ENCODE measurements at regions not wholly inside any gene's neighbourhood (a gene's known extent, or its start where the extent isn't known, plus 50 kb on each side); places are given as distances from the start of the nearest gene placed in this dataset.

DNA sequence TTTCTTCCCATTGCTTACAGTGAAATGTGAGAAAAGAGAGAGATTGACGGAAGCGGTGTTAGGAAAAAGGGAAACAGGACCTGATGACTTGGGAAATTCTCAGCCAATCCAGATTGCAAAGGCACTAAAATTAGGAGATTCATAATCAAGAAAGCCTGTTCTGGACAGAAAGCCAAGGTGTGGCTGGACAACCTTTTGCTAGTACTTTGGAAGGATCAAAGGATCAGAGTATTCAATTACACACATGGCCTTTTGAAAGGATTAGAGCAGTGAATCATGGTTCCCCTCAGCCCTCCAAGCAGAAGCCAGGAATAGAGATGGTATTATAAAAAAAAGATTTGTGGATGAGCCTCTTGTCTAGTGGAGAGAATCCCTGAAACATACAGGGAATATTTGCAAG lies 669.8 kb upstream of the ADAMTS5 start:
- Histone ChIP-seq H3K9ac (ENCODE audit: low read length) (no peak overlapping the region), H3K4me1 (ENCODE audit: control insufficient read depth in 2 of 2, insufficient read depth in 2 of 2, low read length in 2 of 2) (no peaks in the 10 kb centered on the region), H4K20me1 (ENCODE audit: control insufficient read depth, insufficient read depth, low read length, poor library complexity, severe bottlenecking) (no peaks in the 10 kb centered on the region), H3K36me3 (replicated peaks in 1 of 2; ENCODE audit: control extremely low read depth in 1 of 2, control insufficient read depth in 1 of 2, extremely low read depth in 1 of 2, insufficient read depth in 2 of 2, low read length in 1 of 2) (no peaks in the 10 kb centered on the region), H3K4me3 (ENCODE audit: control extremely low read depth in 1 of 5, extremely low read depth in 1 of 5, insufficient read depth in 1 of 5, low read depth in 2 of 5, low read length in 4 of 5) (no peak overlapping the region), H3K27ac (ENCODE audit: low read length in 2 of 2) (no peak overlapping the region), H3K9me3 (ENCODE audit: control extremely low read depth in 1 of 3, control insufficient read depth in 2 of 3, insufficient read depth in 1 of 3, low read length in 2 of 3) (no peaks in the 10 kb centered on the region), H2AFZ (ENCODE audit: insufficient read depth, low read depth, low read length, poor library complexity, severe bottlenecking) (no peak overlapping the region), H3K4me2 (replicated peaks; ENCODE audit: low read depth, low read length, poor library complexity, severe bottlenecking) (no peak overlapping the region), H3K27me3 (replicated peaks in 1 of 4; ENCODE audit: control extremely low read depth in 1 of 4, control insufficient read depth in 3 of 4, insufficient read depth in 4 of 4, low read length in 3 of 4) (no peaks in the 10 kb centered on the region), H3K79me2 (ENCODE audit: control insufficient read depth, insufficient read depth, low read length) (no peaks in the 10 kb centered on the region)
- 45% methylated on average over 2 of the region's 2 CpGs for WGBS (ENCODE audit: insufficient coverage)
- POLR2A ChIA-PET, result no interaction called here
- H3K27ac Mint-ChIP-seq, result no peak overlapping the region
- no peak overlapping the region for H3K4me3 Mint-ChIP-seq
- H3K9me3 Mint-ChIP-seq (ENCODE audit: insufficient read depth), result no peaks in the 10 kb centered on the region
- CTCF ChIA-PET, result no interaction called here
- no peaks in the 10 kb centered on the region for H3K27me3 Mint-ChIP-seq
- intact Hi-C loops (cut with micrococcal nuclease), result no loop called here
- no peaks in the 10 kb centered on the region for H3K4me1 Mint-ChIP-seq
- DNase-seq (no peak), ATAC-seq (ENCODE audit: low read depth) (no peak)
- TF ChIP-seq EZH2 (IDR thresholded peaks at IDR 0.05; ENCODE audit: borderline replicate concordance, insufficient read depth, low read depth, low read length, poor library complexity, severe bottlenecking), result no peak
- TF ChIP-seq, protein P1, sequence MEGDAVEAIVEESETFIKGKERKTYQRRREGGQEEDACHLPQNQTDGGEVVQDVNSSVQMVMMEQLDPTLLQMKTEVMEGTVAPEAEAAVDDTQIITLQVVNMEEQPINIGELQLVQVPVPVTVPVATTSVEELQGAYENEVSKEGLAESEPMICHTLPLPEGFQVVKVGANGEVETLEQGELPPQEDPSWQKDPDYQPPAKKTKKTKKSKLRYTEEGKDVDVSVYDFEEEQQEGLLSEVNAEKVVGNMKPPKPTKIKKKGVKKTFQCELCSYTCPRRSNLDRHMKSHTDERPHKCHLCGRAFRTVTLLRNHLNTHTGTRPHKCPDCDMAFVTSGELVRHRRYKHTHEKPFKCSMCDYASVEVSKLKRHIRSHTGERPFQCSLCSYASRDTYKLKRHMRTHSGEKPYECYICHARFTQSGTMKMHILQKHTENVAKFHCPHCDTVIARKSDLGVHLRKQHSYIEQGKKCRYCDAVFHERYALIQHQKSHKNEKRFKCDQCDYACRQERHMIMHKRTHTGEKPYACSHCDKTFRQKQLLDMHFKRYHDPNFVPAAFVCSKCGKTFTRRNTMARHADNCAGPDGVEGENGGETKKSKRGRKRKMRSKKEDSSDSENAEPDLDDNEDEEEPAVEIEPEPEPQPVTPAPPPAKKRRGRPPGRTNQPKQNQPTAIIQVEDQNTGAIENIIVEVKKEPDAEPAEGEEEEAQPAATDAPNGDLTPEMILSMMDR (IDR thresholded peaks at IDR 0.05), result no peak

DNA sequence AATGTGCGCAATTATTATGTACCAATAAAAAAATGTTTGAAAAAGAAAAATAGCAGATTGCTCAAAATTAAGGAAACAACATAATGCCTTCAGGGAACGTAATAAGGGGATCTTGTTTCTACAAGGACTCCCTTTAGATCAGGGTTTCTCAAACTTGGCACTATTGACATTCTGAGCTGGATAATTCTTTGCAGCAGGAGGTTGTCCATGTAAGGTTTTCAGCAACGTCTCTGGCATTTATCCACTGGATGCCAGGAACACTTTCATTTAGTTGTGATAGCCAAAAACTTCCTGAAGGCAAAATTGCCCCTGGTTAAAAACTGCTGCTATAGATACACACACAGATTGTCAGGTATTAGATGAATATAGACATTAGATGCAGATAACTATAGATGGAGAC lies 666.7 kb upstream of the ADAMTS5 start:
- H3K27ac ChIP-seq (ENCODE audit: low read length in 2 of 2), result no peak overlapping the region
- H3K79me2 ChIP-seq (ENCODE audit: control insufficient read depth, insufficient read depth, low read length), result no peaks in the 10 kb centered on the region
- TF ChIP-seq, protein P1 (IDR thresholded peaks at IDR 0.05), result no peak
- no peak for TF ChIP-seq EZH2 (IDR thresholded peaks at IDR 0.05; ENCODE audit: borderline replicate concordance, insufficient read depth, low read depth, low read length, poor library complexity, severe bottlenecking)
- no CpG with 5 or more reads among the region's 3 CpGs for WGBS (ENCODE audit: insufficient coverage)
- no peaks in the 10 kb centered on the region for H3K9me3 ChIP-seq (ENCODE audit: control extremely low read depth in 1 of 3, control insufficient read depth in 2 of 3, insufficient read depth in 1 of 3, low read length in 2 of 3)
- no peaks in the 10 kb centered on the region for H4K20me1 ChIP-seq (ENCODE audit: control insufficient read depth, insufficient read depth, low read length, poor library complexity, severe bottlenecking)
- H3K36me3 ChIP-seq (replicated peaks in 1 of 2; ENCODE audit: control extremely low read depth in 1 of 2, control insufficient read depth in 1 of 2, extremely low read depth in 1 of 2, insufficient read depth in 2 of 2, low read length in 1 of 2), result no peaks in the 10 kb centered on the region
- H3K9me3 Mint-ChIP-seq (ENCODE audit: insufficient read depth), result no peaks in the 10 kb centered on the region
- no peaks in the 10 kb centered on the region for H3K4me1 Mint-ChIP-seq
- no peak overlapping the region for H3K4me2 ChIP-seq (replicated peaks; ENCODE audit: low read depth, low read length, poor library complexity, severe bottlenecking)
- no peaks in the 10 kb centered on the region for H3K4me1 ChIP-seq (ENCODE audit: control insufficient read depth in 2 of 2, insufficient read depth in 2 of 2, low read length in 2 of 2)
- H3K27ac Mint-ChIP-seq, result no peak overlapping the region
- no peak for DNase-seq
- no peak overlapping the region for H2AFZ ChIP-seq (ENCODE audit: insufficient read depth, low read depth, low read length, poor library complexity, severe bottlenecking)
- POLR2A ChIA-PET, result no interaction called here
- H3K4me3 Mint-ChIP-seq, result no peak overlapping the region
- no peak overlapping the region for H3K4me3 ChIP-seq (ENCODE audit: control extremely low read depth in 1 of 5, extremely low read depth in 1 of 5, insufficient read depth in 1 of 5, low read depth in 2 of 5, low read length in 4 of 5)
- intact Hi-C loops (cut with micrococcal nuclease), result no loop called here
- no peak for ATAC-seq (ENCODE audit: low read depth)
- H3K9ac ChIP-seq (ENCODE audit: low read length), result no peak overlapping the region
- CTCF ChIA-PET, result no interaction called here
- no peaks in the 10 kb centered on the region for H3K27me3 ChIP-seq (replicated peaks in 1 of 4; ENCODE audit: control extremely low read depth in 1 of 4, control insufficient read depth in 3 of 4, insufficient read depth in 4 of 4, low read length in 3 of 4)
- no peaks in the 10 kb centered on the region for H3K27me3 Mint-ChIP-seq
